Ramos (cell line): ENCODE measurements at regions not wholly inside any gene's neighbourhood (a gene's known extent, or its start where the extent isn't known, plus 50 kb on each side); places are given as distances from the start of the nearest gene placed in this dataset.
"Not testable (repeated sequence)": the region's sequence is repeated elsewhere in the genome, so short reads cannot be mapped to it uniquely, and the experiment has no call there.

Experiments
- in situ Hi-C: fragments of 300-500 bp; cut with MboI; formaldehyde crosslinking; loops from one replicate; pipeline ENCODE4 v1.14.3; 2022; ENCODE audit warnings: low sequenced_read_pairs; ENCODE audit not compliant: unreplicated experiment

GRCh38 chrX:8105531-8105930 is 65.5 kb downstream of the VCX2 start:
- in situ Hi-C loops, result no loop called here

- in situ Hi-C loops, result no loop called here
Measured at GRCh38 chrX:8103655-8104054, 67.4 kb downstream of the VCX2 start.

DNA sequence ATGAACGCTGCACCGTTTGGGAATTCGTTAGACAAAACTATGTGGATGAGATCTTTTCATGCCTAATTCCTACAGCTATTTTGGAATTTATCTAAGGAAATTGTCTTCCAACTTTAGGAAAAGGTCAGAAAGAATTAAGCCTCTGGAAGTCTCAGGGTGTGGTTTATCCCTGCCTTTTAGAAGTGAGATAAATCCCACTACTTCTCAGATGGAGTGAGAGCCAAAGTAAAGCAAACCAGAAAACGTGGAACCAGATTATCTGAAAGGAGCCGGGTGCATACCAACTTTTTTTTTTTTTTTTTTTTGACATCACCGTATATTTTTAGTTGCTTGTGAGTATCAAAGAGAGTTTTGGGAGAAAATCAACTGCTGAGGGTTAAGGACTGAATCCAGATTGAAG is 79.6 kb downstream of the VCX2 start:
- in situ Hi-C loops, result no loop called here

DNA sequence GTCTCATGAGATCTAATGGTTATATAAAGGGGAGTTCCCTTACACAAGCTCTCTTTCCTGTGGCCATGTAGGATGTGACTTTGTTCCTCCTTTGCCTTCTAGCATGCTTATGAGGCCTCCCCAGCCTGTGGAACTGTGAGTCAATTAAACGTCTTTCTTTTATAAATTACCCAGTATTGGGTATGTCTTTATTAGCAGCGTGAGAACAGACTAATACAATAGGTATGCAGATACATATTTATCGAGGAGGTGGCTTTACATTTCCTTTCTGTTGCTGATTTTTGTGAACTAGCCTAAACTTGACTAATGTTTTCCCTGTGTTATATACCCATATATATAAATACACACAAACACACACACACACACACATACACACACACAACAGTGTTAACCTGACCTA is 80.2 kb downstream of the VCX2 start:
- in situ Hi-C loops, result no loop called here

- in situ Hi-C loops, result no loop called here
Measured at GRCh38 chrX:8090482-8090881, 80.6 kb downstream of the VCX2 start.

- in situ Hi-C loops, result no loop called here
Measured at GRCh38 chrX:8089141-8089540, 81.9 kb downstream of the VCX2 start.

GRCh38 chrX:8084006-8084405 is 87.1 kb downstream of the VCX2 start:
- in situ Hi-C loops, result no loop called here

DNA sequence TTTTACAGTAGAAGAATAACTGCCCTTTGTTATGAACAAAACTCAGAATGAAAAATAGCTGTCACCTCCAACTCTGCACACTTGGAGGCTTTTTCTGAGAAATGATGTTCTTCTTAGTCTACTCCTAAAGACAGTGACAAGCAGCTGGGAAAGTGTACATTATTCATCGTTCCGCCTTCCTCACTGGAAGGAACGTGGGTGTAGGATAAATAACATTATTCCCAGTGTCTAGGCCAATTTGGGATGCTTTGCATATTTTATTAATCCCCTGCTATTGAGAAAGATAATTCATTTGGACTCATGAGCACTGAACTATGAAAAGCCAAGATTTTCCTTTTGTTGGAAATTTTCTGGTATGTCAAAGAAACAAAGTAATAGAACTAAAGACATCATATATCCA is 87.8 kb downstream of the VCX2 start:
- in situ Hi-C loops, result no loop called here

DNA sequence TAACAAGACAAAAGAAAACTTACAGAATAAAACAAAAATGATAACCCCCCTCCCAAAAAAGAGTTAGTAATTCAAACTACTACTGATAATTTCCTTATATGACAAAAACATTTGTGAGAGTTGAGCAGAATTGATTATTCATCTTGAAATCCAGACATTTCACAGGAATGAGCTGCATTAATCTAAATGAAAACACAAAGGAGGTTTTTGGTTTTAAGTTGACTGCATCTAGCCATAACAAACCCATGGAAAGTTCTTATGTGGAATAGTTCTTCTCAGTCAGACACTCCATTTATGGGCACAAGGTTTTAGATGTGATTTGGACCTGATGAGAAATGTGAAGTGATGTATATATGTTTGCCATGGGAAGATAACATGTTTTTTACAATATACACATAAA is 95.4 kb downstream of the VCX2 start:
- in situ Hi-C loops, result no loop called here

DNA sequence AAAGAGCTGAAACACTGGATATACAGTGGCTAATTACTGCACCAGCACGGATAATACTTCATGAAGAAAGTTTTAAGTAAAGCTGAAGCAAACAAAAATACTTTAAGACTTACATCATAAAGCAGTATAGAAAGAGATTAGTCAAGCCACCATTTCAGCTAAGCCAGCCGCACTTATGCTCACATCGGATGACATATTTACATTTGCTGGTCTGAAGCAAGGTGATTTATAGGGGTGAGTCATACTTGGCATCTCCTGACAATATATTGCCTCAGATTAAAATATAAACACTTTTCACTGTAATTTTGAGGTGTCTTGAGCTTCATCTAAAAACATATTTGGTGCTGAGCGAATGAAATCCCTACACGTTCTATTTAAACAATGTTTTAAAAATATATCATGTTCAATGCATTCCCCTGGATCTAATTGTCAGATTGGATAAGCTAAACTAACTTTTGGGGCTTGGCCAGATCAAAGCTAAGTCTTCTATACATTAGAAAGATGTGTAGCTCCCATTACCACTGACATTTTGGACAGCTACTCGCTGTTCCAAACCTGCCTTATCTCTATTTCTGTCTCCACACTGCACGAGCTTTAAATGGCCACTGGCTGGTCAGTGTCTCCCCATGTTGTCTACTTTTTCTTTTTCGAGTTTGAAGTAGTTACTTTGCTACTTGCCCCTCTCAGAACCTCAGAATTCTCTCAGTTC is 103.2 kb downstream of the VCX2 start:
- in situ Hi-C loops, result no loop called here

DNA sequence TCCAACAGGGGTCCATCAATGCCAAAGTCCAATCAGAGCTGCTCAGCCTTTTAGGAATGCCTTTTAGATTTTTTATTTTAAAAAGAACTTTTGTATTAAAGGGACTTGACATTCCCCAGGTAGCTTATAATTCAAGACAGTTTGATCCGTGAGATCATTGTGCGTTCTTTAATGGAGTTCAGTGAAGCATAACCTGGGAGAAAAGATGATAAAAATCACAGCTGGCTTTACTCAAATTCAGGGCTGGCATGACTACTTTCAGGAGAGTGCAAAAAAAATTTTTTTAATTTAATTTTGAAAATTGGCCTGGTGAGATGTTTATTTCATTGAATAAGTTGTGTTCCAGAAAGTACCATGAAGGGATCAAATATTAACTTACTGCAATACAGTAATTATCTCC is 118.2 kb downstream of the VCX2 start:
- in situ Hi-C loops, result no loop called here

DNA sequence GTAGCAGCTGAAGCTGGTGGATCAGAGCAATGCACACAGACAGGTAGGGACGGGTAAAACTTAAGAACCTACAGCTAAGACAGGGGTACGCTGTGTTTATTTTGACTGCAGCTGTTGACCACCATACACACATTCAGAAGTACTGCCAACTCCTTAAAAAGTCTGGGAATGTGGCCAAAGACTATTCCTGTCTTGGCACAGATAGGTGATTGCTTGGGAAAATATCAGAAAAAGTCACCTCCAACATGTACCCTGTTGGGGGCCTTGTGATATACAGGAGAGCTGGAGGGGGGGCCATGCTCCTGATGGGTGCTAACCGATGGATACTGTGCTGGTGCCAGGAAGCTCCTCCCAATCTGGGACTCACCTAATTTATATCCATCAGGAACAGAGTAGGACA is 121.2 kb downstream of the VCX2 start:
- in situ Hi-C loops, result no loop called here

- in situ Hi-C loops, result no loop called here
Measured at GRCh38 chrX:8048466-8048865, 121.3 kb upstream of the PNPLA4 start.

DNA sequence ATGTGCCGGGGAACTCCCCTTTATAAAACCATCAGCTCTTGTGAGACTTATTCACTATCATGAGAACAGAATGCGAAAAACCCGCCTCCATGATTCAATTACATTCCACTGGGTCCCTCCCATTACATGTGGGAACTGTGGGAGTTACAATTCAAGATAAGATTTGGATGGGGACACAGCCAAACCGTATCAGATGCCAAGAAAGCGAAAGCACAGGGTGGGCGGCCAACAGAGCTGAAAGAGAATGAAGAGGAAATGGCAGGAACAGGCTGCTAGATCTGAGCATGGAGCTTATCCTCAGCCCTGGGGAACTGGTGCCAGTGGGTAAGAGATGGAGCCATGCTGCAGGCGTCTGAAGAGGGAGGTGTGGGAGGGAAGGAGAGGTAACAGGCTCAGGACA is 117.7 kb upstream of the PNPLA4 start:
- in situ Hi-C loops, result no loop called here

GRCh38 chrX:8043546-8043945 is 116.3 kb upstream of the PNPLA4 start:
- in situ Hi-C loops, result no loop called here

DNA sequence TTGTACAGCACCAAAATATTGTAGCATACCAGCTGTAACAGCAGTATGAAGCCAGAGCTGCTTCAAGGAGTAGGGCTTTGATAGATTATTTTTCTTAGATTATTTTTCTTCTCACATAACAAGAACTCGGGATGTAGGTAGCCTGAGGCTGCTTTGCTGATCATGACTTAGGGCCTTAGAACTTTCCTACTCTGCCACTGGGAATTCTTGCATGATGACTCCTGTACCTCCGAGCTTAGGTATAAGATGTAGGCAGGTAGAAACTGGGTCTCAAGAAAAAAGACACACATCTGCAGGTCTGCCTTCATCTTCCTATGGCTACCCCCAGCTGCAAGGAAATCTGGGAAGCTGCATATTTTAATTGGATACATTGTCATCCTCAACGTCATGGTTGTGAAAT is 115.9 kb upstream of the PNPLA4 start:
- in situ Hi-C loops, result no loop called here

DNA sequence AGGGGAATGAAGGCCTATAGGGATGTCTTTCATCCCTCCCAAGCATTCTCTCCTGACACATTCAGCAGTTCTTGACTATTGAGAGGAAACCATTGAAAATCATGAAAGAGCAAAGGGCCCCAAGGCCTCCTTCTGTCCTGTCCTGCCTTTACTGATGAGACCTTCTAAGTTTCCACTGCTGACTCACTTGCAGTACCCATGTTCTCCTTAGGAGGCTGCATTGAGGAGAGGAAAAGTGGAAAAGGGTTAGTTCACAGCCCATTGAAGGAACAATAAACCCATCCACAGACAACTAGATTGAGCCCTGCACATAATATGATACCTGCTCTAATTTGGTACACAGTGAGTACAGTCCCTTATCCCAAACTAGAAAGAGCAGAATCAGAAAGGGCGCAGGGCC is 115.1 kb upstream of the PNPLA4 start:
- in situ Hi-C loops, result no loop called here

- in situ Hi-C loops, result not testable (repeated sequence)
Measured at GRCh38 chrX:8039711-8040110, 112.5 kb upstream of the PNPLA4 start.

- in situ Hi-C loops, result no loop called here
Measured at GRCh38 chrX:8037593-8038348, 110.6 kb upstream of the PNPLA4 start.

GRCh38 chrX:8036914-8037313 is 109.7 kb upstream of the PNPLA4 start:
- in situ Hi-C loops, result no loop called here

GRCh38 chrX:8034058-8034457 is 106.8 kb upstream of the PNPLA4 start:
- in situ Hi-C loops, result no loop called here

DNA sequence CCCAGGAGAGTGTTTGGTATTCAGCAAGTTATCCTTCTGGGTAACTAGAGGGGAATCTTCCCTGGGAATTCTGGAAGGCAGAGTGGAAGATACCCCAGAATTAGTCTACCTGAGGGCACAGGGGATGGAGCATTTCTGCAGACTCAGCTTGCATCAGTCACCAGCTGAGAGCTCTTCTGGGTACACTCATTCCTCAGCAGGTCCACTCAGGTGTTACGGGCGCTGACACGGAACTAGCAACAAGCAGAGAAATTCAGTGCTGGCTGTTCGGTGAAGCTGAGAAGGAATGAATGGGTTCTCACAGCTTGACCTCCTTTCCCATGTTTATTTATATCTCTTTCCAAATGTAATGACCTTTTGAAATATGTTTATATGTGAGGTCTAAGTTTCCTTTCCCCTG is 106.0 kb upstream of the PNPLA4 start:
- in situ Hi-C loops, result no loop called here
